HG02678 (cell line): ENCODE measurements at regions not wholly inside any gene's neighbourhood (a gene's known extent, or its start where the extent isn't known, plus 50 kb on each side); places are given as distances from the start of the nearest gene placed in this dataset.
"Not testable (repeated sequence)": the region's sequence is repeated elsewhere in the genome, so short reads cannot be mapped to it uniquely, and the experiment has no call there.

ENCODE experiments used
- ATAC-seq: cut with Tn5 transposase; IDR thresholded peaks from one replicate; pipeline ENCODE4 v1.9.1; 2021; ENCODE audit warnings: mild to moderate bottlenecking, moderate library complexity; ENCODE audit not compliant: unreplicated experiment

- no peak for ATAC-seq
Measured at GRCh38 chr21:17682924-17683323, 70.2 kb upstream of the BTG3 start.

- ATAC-seq: peak; percentile 93
Measured at GRCh38 chr21:17679002-17679600, 66.4 kb upstream of the BTG3 start.

- not testable (repeated sequence) for ATAC-seq
Measured at GRCh38 chr21:17676930-17677329, 64.2 kb upstream of the BTG3 start.

- ATAC-seq: no peak
Measured at GRCh38 chr21:17674106-17674505, 61.4 kb upstream of the BTG3 start.

GRCh38 chr21:17673261-17674020, 60.7 kb upstream of the BTG3 start:
- no peak for ATAC-seq

GRCh38 chr21:17671733-17672132, 59.0 kb upstream of the BTG3 start:
- ATAC-seq: no peak

GRCh38 chr21:17668479-17669140, 55.9 kb upstream of the BTG3 start:
- ATAC-seq: no peak

GRCh38 chr21:17667256-17667655, 54.6 kb upstream of the BTG3 start:
- ATAC-seq: no peak
